ENCODE measurements at regions not wholly inside any gene's neighbourhood (a gene's known extent, or its start where the extent isn't known, plus 50 kb on each side); places are given as distances from the start of the nearest gene placed in this dataset.

GRCh38 chr5:8848997-8849594, 696.8 kb downstream of the SEMA5A start:
- DNase-seq (ENCODE audit: low read depth in 2 of 2), result no peak

- DNase-seq (ENCODE audit: low read depth in 2 of 2), result no peak
Observed at GRCh38 chr5:8851101-8851500, 694.8 kb downstream of the SEMA5A start.

DNA sequence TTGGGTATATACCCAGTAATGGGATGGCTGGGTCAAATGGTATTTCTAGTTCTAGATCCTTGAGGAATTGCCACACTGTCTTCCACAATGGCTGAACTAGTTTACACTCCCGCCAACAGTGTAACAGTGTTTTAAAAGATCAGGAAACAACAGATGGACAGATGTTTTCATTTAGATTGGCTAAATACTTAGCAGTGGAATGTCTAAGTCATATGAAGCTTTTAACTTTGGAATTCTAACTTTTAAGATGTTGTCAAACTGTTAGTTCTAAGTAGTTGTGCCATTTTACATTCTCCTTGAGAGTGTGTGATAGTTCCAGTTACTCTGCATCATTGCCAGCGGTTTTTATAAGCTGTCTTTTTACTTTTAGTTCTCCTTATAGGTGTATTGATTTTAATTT, 688.8 kb downstream of the SEMA5A start:
- DNase-seq (ENCODE audit: low read depth in 2 of 2), result no peak

- DNase-seq (ENCODE audit: low read depth in 2 of 2), result no peak
Observed at GRCh38 chr5:8861764-8862163, 684.1 kb downstream of the SEMA5A start.

- DNase-seq (ENCODE audit: low read depth in 2 of 2), result no peak
Observed at GRCh38 chr5:8864053-8864452, 681.8 kb downstream of the SEMA5A start.

- DNase-seq (ENCODE audit: low read depth in 2 of 2), result no peak
Observed at GRCh38 chr5:8865266-8865665, 680.6 kb downstream of the SEMA5A start.

DNA sequence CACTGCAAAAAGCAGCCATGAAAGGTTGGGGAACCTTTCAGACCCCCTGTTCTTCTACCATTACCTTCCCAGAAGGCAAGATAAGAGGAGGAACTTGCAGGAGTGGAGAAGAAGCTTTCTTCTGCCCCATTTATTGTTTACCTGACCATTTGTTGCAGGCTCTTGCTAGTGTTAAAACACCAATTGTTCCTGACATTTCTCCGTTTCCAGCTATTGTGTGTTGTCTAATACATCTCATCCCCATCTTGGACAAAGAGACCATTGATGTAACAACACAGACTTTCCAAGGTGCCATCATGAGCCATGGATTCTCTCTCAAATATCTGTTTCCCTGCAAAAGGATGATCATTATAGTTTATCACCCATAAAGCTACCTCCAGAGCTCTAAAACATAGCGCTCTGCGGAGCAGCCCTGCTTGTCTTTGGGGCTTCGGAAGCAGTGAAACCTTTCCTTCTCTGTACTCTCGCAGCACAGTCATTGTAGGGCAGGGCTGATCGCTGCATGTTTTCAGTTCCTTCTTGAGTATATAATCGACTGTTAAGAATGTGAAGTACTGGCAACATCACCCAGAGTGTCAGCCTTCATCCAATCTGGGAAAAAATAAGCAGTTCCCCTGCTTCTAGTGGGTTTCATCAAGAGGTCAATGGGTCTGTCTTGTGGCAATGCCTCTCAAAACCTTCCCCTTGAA, 680.0 kb downstream of the SEMA5A start:
- DNase-seq (ENCODE audit: low read depth in 2 of 2), result no peak

GRCh38 chr5:8868283-8868682, 677.6 kb downstream of the SEMA5A start:
- DNase-seq (ENCODE audit: low read depth in 2 of 2), result no peak

GRCh38 chr5:8869932-8870331, 675.9 kb downstream of the SEMA5A start:
- DNase-seq (ENCODE audit: low read depth in 2 of 2), result no peak

DNA sequence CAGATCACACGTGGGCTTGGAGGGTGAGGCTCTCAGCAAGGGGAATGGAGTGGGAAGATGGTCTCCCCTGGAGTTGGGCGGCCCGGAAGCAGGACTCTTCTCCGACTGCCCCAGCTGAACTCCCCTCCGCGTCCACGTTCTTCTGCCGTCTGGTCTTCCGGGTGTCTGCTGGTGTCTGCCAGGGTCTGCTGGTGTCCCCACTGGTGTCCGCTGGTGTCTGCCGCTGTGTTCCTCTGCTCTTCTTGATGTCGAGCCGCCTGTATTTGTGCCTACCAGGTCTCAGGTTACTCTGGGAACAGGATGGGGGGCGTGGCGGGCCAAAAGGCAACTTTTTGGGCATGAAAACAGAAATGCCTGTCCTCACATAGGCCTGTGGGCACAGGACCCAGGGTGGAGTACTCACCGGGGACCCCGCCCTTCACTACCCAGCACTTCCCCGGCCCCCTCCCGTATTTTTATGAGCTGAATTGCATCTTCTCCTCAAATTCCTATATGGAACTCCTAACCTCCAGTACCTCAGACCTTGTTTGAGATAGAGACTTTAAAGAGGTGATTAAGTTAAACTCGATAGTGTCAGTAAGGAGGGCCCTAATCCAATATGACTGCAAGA, 675.4 kb downstream of the SEMA5A start:
- DNase-seq (ENCODE audit: low read depth in 2 of 2), result no peak

GRCh38 chr5:8870959-8871355, 674.9 kb downstream of the SEMA5A start:
- DNase-seq (ENCODE audit: low read depth in 2 of 2), result no peak

GRCh38 chr5:8871446-8871845, 674.4 kb downstream of the SEMA5A start:
- DNase-seq (ENCODE audit: low read depth in 2 of 2), result no peak

- no peak for DNase-seq (ENCODE audit: low read depth in 2 of 2)
Observed at GRCh38 chr5:8875722-8876121, 670.2 kb downstream of the SEMA5A start.

- no peak for DNase-seq (ENCODE audit: low read depth in 2 of 2)
Observed at GRCh38 chr5:8879248-8879647, 666.6 kb downstream of the SEMA5A start.

GRCh38 chr5:8884029-8884428, 661.8 kb downstream of the SEMA5A start:
- no peak for DNase-seq (ENCODE audit: low read depth in 2 of 2)

DNA sequence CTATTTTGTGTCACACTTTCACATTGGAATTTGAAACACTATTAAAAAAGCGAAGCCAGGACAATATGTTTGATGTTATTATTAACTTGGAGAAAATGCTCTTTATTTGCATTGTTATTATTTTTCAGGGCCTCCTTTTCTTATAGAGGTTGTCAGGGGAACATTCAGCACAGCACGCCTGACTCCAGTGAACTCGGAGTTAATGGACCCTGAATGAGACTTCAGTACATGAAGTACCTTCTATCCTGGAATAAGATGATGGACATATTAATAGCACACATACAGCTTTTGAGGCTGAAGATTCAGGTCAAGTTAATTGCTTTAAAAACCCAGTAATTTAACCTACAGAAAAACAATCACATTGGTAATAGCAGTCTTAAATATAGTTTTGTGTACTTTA, 652.9 kb downstream of the SEMA5A start:
- no peak for DNase-seq (ENCODE audit: low read depth in 2 of 2)

GRCh38 chr5:8894031-8894430, 651.8 kb downstream of the SEMA5A start:
- no peak for DNase-seq (ENCODE audit: low read depth in 2 of 2)

DNA sequence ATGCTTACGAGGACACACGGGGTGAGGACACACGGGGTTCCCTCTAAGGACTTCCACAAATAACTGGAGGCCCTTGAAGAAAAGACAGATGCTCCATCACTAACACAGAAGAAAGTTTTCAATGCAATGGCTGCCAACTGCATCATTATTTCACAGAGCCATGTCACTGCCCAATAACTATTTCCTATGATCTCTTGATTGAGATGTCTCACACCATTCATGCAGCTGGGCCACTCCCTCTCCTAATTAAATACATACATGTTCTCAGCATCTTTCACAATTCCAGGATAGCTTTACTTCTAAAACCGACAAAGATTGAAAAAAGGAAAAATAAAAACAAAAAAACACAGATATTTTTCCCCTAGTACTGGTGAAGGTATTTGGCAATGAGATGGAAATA, 650.8 kb downstream of the SEMA5A start:
- no peak for DNase-seq (ENCODE audit: low read depth in 2 of 2)

DNA sequence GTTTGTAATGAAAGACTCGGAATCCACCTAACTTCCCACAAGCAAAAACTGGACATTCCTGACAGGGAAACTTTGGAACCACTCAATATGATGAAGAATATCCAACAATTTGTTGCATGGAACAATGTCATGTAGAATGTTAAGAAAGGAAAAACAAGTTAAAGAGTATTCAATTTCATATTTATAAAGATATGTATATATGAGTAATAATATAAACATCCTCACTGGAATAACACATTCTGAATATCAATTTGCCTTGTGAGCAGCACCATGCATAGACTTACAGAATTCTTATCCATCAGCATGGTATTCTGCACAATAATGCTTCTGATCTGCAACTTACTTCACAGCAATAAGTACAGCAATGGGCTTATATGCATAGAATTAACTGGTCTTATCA, 650.3 kb downstream of the SEMA5A start:
- DNase-seq (ENCODE audit: low read depth in 2 of 2), result no peak

DNA sequence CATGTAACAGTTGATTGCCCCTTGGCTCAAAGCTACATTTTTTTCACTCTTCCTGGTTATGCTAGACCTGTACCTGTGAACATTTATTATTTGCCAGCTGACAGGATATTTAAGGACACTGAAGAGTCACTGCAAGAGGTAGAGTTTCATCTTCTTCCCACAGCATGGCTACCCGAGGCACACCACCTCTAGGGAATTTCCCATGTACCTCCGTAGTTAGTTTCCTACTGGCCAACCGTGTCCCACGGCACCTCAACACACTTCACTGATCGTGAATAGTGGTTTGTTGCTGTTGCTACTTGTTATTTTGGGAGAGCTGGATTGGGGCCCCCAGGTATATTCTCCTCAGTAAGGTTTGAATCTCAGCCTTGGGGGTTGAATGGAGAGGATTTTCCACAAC, 648.6 kb downstream of the SEMA5A start:
- no peak for DNase-seq (ENCODE audit: low read depth in 2 of 2)

DNA sequence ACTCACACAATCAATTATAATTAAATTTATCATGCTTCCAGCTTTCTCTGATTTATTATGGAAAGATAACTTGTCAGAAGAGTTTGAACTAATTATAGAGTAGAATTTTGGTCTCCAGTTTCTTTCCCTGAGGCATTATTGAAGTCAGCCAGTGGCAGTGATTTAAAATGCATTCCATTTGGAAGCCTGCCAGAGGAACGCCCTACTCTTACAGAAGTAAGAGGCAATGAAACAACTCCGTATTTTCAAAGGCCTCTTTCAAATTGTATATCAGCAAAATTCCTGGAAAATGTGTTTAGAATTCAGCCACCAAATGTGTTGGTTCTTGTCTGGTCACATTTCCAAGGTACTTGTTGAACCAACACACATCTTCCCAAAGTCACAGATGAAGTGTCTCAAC, 640.9 kb downstream of the SEMA5A start:
- DNase-seq (ENCODE audit: low read depth in 2 of 2), result no peak

- DNase-seq (ENCODE audit: low read depth in 2 of 2), result no peak
Observed at GRCh38 chr5:8906303-8906967, 639.4 kb downstream of the SEMA5A start.
